Thyroid gland (tissue), 4 donors: ENCODE measurements at regions not wholly inside any gene's neighbourhood (a gene's known extent, or its start where the extent isn't known, plus 50 kb on each side); places are given as distances from the start of the nearest gene placed in this dataset.

Experiments
- POLR2A ChIP-seq, 2 donors: fragments of 450-650 bp; IDR thresholded peaks; one replicate each; pipeline ENCODE4 v1.6.1; 2017; ENCODE audit warnings: antibody characterized with exemption in 2 of 2, mild to moderate bottlenecking in 2 of 2, moderate library complexity in 1 of 2
- TF ChIP-seq, protein P1 (sequence below), 6 experiments: fragments of 200-600 bp in 3 of 6; fragments of 450-650 bp in 3 of 6; sonication (generic) in 3 of 6; IDR thresholded peaks; one replicate each; pipeline ENCODE4 v1.5.1; 2016 to 2019; ENCODE audit warnings: antibody characterized with exemption in 6 of 6, mild to moderate bottlenecking in 2 of 6, inconsistent platforms in 1 of 6, moderate library complexity in 1 of 6

DNA sequence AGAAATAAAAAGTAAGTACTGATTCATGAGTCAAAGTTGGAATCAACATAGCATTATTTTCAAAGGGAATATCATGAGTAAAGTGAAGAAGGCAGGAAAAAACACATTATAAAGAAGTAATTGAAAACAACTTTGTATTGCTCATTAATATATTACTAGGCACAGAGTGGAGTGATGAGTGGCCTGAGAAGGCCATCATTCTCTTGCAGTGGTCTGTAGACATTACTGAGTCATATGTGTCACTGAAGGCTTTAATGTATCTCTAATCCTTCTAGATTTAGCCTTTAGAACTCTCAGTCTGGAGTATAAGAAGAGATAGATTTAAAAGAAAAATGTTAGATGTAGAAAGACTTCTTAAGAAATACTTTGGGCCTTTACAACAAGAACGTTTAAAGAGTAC lies 881.4 kb downstream of the DNAH5 start:
- TF ChIP-seq, protein P1, sequence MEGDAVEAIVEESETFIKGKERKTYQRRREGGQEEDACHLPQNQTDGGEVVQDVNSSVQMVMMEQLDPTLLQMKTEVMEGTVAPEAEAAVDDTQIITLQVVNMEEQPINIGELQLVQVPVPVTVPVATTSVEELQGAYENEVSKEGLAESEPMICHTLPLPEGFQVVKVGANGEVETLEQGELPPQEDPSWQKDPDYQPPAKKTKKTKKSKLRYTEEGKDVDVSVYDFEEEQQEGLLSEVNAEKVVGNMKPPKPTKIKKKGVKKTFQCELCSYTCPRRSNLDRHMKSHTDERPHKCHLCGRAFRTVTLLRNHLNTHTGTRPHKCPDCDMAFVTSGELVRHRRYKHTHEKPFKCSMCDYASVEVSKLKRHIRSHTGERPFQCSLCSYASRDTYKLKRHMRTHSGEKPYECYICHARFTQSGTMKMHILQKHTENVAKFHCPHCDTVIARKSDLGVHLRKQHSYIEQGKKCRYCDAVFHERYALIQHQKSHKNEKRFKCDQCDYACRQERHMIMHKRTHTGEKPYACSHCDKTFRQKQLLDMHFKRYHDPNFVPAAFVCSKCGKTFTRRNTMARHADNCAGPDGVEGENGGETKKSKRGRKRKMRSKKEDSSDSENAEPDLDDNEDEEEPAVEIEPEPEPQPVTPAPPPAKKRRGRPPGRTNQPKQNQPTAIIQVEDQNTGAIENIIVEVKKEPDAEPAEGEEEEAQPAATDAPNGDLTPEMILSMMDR (IDR thresholded peaks at IDR 0.05) = no peak
- TF ChIP-seq POLR2A (IDR thresholded peaks at IDR 0.05) = no peak
